ENCODE measurements at regions not wholly inside any gene's neighbourhood (a gene's known extent, or its start where the extent isn't known, plus 50 kb on each side); places are given as distances from the start of the nearest gene placed in this dataset.

GRCh38 chr7:82530361-82530760, 86.8 kb upstream of the CACNA2D1 start:
- Histone ChIP-seq H4K20me1 (ENCODE audit: insufficient read depth, low read length, poor library complexity, severe bottlenecking) (no peaks in the 10 kb centered on the region), H3K9ac (ENCODE audit: low read depth, low read length, poor library complexity, severe bottlenecking) (no peak overlapping the region), H3K4me3 (ENCODE audit: low read length, poor library complexity, severe bottlenecking) (no peak overlapping the region), H3K9me2 (replicated peaks; ENCODE audit: low read depth, low read length) (no peaks in the 10 kb centered on the region), H3F3A (ENCODE audit: low read depth) (no peaks in the 10 kb centered on the region), H2AFZ (ENCODE audit: low read length) (no peak overlapping the region), H3K27me3 (ENCODE audit: insufficient read depth, low read length, poor library complexity, severe bottlenecking) (no peaks in the 10 kb centered on the region), H3K9me3 (ENCODE audit: insufficient read depth, low read depth, low read length) (no peaks in the 10 kb centered on the region), H3K79me2 (ENCODE audit: insufficient read depth, low read length) (no peaks in the 10 kb centered on the region), H3K36me3 (ENCODE audit: insufficient read depth, low read length) (no peaks in the 10 kb centered on the region), H3K4me1 (ENCODE audit: insufficient read depth, low read length, poor library complexity, severe bottlenecking) (no peaks in the 10 kb centered on the region), H3K4me2 (ENCODE audit: low read depth, low read length, poor library complexity, severe bottlenecking) (no peak overlapping the region)
- no peak for TF ChIP-seq CTCF (conservative IDR thresholded peaks at IDR 0.05; ENCODE audit: low read length)
- no peak for TF ChIP-seq EZH2phosphoT487 (IDR thresholded peaks at IDR 0.05; ENCODE audit: borderline replicate concordance)

- Histone ChIP-seq H3K9ac (ENCODE audit: low read depth, low read length, poor library complexity, severe bottlenecking) (no peak overlapping the region), H3K9me2 (replicated peaks; ENCODE audit: low read depth, low read length) (no peaks in the 10 kb centered on the region), H3K27me3 (ENCODE audit: insufficient read depth, low read length, poor library complexity, severe bottlenecking) (no peaks in the 10 kb centered on the region), H3K4me2 (ENCODE audit: low read depth, low read length, poor library complexity, severe bottlenecking) (no peak overlapping the region), H3K4me1 (ENCODE audit: insufficient read depth, low read length, poor library complexity, severe bottlenecking) (no peaks in the 10 kb centered on the region), H3F3A (ENCODE audit: low read depth) (no peaks in the 10 kb centered on the region), H3K4me3 (ENCODE audit: low read length, poor library complexity, severe bottlenecking) (no peak overlapping the region), H3K36me3 (ENCODE audit: insufficient read depth, low read length) (no peaks in the 10 kb centered on the region), H3K79me2 (ENCODE audit: insufficient read depth, low read length) (no peaks in the 10 kb centered on the region), H3K9me3 (ENCODE audit: insufficient read depth, low read depth, low read length) (no peaks in the 10 kb centered on the region), H2AFZ (ENCODE audit: low read length) (no peak overlapping the region), H4K20me1 (ENCODE audit: insufficient read depth, low read length, poor library complexity, severe bottlenecking) (no peaks in the 10 kb centered on the region)
- TF ChIP-seq EZH2phosphoT487 (IDR thresholded peaks at IDR 0.05; ENCODE audit: borderline replicate concordance) (no peak), CTCF (conservative IDR thresholded peaks at IDR 0.05; ENCODE audit: low read length) (no peak)
These were observed 85.2 kb upstream of the CACNA2D1 start for GRCh38 chr7:82528577-82529310.

- Histone ChIP-seq H3K4me1 (ENCODE audit: insufficient read depth, low read length, poor library complexity, severe bottlenecking) (no peaks in the 10 kb centered on the region), H3K4me3 (ENCODE audit: low read length, poor library complexity, severe bottlenecking) (no peak overlapping the region), H3K9ac (ENCODE audit: low read depth, low read length, poor library complexity, severe bottlenecking) (no peak overlapping the region), H3K79me2 (ENCODE audit: insufficient read depth, low read length) (no peaks in the 10 kb centered on the region), H3F3A (ENCODE audit: low read depth) (no peaks in the 10 kb centered on the region), H3K27me3 (ENCODE audit: insufficient read depth, low read length, poor library complexity, severe bottlenecking) (no peaks in the 10 kb centered on the region), H3K9me2 (replicated peaks; ENCODE audit: low read depth, low read length) (no peaks in the 10 kb centered on the region), H3K4me2 (ENCODE audit: low read depth, low read length, poor library complexity, severe bottlenecking) (no peak overlapping the region), H3K36me3 (ENCODE audit: insufficient read depth, low read length) (no peaks in the 10 kb centered on the region), H4K20me1 (ENCODE audit: insufficient read depth, low read length, poor library complexity, severe bottlenecking) (no peaks in the 10 kb centered on the region), H3K9me3 (ENCODE audit: insufficient read depth, low read depth, low read length) (no peaks in the 10 kb centered on the region), H2AFZ (ENCODE audit: low read length) (no peak overlapping the region)
- TF ChIP-seq EZH2phosphoT487 (IDR thresholded peaks at IDR 0.05; ENCODE audit: borderline replicate concordance): no peak
These were observed 84.3 kb upstream of the CACNA2D1 start for GRCh38 chr7:82527851-82528250.
